ENCODE measurements at regions not wholly inside any gene's neighbourhood (a gene's known extent, or its start where the extent isn't known, plus 50 kb on each side); places are given as distances from the start of the nearest gene placed in this dataset.
A peak's percentile ranks its signal among the peaks of the same experiment; 100 is the strongest.

DNA sequence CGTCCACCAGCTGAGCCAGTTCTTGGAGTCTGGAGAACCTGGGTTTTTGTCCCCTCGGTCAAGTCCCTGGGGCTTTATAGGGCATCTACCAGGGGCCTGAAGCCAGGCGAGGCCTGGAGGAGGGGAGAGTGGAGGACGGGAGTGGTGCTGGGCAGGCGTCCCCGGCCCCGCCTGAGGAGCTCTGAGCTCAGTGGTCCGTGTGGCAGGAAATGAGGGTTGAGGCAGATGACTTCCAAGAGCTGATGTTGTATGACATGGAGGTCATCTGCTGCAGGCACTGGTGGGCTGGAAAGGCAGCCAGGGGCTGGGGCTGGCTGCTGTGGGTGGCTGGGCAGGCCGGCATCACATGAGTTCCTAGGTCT lies 118.5 kb upstream of the HS6ST1 start:
- DNase-seq: peak; percentile 40

DNA sequence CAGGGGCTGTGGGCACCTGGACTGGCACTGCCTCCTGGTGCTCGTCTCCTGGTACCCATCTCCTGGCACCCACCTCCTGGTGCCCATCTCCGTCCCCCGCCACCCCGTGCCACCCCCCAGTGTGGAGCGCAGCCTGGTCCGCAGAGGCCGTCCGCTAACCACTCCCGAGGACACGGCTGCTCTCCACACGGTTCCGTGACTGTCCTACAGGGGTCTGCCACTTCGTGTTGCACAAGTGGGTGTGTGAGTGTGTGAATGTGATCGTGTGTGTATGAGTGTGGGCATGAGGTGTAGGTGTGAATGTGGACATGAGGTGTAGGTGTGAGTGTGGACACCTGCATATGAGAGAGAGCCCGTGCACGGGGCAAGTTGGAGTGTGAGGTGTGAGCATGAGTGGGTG lies 119.4 kb upstream of the HS6ST1 start:
- no peak for DNase-seq

DNA sequence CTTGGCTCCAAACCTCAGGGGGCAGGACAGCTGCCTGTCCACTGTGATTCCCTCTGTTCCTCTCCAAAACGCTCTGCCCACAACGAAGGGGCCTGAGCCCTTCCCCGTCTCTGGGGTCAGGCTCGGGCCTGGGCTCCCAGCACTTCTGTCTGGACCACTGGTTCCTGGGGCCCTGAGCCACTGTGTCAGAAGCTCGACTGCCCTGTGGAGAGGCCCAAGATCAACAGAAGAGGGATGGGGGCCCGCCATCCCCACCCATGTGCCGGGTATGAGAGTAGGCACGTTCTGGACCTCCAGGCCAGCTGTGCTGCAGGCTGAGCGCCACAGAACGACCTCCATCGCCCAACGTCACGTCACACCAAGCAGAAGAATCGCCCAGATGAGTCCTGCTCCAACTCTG lies 119.9 kb upstream of the HS6ST1 start:
- DNase-seq: no peak

DNA sequence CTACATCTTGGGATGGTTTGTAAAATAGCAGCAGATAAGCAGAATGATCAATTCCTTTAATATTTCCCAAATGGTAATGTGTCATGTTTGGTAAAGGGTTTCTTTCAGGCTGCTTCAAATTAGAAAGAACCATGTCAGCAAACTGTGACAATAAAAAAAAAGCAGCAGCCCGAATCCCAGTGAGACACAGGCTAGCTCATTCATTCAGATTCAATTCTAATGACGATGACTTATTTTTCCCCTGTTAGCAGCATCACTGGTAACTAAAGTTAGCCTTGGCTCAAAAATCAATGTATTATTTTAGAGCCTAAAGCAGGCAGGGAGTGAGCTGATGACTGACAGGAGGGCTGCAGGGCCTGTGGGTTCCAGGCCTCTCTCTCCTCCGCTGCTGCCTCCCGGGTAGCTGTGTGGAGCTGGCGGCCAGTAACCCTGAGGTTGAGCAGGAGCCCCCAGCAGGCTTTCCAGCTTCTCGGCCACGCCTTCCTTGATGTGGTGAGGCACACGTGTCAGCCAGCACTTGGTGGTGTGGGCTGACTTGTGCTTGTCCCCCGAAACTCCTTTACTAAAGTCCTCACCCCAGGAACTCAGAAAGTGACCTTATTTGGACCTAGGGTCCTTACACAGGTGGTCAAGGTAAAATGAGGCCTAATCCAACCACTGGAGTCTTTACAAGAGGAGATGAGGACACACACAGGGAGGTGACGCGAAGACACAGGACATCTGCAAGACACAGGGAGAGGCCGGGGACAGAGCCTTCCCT lies 120.5 kb upstream of the HS6ST1 start:
- DNase-seq: no peak

DNA sequence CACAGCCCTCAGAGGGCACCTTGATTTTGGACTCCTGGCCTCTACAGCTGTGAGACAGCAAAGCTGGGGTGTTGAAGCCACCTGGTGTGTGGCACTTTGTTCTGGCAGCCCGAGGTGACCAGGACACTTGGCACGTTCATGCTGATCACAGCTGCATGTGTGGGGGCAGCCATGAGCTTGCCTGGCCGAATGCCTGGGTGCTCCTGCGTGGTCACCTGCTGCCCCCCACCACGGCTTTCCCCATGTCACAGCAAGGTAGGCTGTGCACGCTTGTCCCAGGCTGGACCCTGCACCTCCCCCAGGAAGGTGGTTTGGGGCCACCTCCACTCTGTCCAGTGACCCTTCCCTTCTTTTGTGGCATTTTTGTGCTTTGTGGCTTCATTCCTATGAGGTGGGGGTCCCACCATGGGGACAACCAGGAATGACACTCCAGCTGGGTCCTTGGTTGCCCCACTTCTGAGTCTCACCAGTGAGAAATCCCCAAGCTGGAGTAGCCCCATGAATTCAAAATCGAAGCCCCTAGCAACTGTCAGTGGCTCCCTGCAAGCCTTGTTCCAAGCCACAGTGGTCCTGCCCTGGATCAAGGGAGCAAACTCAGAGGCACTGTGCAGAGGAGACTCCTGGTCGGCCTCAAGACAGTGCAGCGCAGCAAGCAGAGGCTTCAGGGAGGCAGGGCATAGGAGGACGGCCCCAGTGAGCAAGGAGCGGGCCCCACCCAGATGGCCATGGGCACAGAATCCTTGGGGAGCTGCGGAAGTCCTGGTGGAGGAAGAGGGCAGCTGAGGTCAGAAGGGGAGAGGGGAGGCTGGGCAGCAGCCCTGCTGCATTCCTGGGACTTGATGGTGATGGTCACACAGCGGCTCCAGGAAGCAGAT lies 121.4 kb upstream of the HS6ST1 start:
- DNase-seq: no peak

DNA sequence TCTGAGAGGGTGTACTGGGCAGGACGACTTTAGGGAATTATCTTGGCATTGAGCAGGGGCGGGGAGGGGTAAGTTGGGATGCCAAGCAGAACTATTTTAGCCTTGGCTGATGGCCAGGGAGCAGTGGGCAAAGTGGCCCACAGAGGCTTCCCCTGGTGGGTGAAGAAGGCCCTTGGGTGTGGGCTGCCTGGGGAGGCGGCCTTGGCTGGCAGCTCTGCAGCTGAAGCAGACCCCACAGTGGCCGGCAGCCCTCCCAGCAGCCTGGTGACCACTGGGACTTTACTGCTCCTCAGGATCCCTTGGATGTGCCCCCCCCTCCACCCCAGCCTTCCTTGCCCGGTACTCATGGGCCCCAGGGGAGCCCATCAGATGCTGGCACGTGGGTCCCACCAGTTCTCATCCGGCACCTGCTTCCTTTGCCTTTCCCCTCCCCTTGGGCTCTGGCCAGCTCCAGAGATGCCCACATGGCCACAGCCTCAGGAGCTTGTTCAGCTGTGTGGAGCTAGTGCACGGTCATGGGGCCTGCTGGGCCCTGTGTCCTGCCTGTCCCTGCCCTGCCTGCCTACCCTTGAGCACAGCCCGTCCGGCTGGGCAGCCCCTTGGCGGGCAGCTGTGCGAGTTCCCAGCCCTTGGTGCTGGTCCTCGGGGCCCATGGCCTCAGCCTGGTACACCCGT lies 122.1 kb upstream of the HS6ST1 start:
- no peak for DNase-seq

DNA sequence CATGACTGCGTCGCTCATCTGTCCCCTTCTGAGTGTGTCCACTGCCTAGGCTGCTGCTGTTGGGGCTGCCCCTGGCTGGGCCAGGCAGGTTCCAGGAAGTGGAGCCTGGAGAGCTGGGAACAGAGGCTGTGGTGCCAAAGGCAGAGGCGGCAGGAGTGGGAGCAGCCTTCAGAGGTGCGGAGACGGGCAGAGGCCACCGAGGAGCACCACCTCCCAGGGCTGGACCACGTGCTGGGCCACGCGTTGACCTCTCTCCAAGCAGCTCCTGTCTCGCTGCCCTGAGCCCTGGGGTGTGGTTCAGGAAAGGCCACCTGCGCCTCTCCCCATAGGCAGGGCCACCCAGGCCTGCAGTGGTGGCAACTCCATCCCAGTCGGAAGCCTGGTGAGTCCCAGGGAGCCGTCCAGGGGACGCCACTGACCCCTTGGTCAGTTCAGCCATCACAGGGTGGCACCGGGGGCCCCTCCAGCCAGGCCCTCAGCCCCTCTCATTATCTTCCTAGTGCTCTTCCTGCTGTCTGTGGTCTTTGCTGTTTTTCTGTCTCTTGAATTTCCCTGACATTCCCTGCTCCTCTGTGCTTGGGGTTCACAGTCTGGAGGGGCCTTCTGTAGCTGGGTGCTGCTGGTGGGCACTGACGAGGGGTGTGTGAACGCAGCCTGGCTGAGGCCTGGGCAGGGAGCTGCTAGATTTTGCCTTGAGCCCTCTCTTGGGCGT lies 122.8 kb upstream of the HS6ST1 start:
- no peak for DNase-seq

DNA sequence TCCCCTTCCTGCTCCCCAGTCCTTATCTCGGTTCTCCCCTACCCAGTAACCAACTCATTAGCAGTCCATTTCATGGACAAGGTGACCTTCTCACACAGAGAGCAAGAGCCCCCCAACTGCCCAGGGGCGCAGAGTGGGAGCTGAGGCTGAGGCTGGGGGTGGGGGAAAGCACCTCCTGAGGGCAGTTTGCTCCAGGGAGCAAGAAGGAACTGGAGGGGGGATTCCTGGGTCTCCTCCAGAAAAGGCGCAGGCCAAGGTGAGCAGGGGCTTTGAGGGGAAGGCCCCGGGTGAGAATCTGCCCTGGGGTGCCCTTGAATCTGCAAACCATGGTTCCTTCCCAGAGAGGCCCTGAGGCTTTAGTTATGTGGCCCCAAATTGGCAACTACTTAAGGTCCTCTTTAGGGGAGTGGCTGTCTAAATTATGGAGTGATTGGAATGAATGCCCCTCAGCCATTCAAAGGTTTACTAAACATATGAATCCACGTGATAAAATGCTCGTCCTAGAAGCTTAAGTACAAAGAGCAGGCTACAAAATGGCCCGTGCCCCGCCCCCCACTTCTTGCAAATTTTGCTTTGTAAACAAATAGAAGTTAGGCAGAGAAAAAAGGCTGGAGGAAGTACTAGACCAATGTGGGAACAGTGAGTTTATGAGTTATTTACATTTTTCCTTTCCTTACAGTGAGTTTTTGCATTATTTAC lies 123.5 kb upstream of the HS6ST1 start:
- DNase-seq: peak; percentile 45

DNA sequence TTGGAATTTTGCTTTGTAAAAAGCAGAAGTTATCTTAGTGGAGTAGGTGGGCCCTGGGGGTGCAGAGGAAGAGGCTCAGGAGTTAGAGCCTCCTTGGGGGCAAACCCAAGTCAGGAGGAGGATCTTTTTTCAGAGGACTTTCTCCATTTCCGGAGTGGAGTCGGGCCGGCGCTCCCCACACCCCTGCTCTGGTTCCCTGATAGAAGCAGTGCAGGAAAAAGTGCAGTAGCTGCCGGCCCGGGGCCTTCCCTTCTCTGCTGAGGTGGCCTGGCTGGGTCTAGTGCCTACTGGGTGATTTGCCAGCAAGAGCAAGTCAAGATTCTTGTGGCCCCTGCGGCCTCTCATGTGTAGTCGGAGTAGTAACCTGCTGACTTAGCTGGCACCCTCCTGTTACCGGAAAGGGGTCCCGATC lies 124.2 kb upstream of the HS6ST1 start:
- no peak for DNase-seq

DNA sequence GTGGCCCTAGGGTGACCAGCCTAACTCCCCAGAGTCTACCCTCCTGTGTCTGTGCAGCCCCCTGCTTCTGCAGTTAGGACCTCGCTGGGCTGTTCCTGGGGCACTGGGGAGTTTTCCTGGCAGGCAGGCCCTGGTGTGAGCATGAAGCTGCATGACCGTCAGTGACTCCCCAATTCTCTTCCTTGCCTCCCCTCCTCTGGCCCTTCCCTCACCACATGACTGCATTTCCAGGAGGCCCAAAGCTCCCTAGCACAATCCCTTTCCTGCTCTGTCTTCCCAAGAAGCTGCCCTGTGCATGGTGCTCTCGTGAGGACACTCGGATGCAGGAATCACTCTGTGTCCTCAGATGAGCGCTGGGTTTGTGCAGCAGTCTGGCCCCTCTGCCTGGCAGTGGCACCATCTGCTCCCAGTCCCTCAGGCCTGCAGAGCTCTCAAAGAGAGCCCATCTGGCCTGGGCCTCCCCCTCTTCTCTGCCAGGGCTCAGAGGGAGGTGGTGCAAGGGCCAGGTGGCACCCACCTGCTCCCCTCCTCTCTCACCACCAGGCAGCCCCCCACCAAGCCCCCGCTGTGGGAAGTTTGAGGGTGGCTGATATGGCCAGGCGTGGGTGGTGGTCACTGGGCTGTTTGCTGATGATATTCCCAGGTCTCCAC lies 125.6 kb upstream of the HS6ST1 start:
- no peak for DNase-seq

DNA sequence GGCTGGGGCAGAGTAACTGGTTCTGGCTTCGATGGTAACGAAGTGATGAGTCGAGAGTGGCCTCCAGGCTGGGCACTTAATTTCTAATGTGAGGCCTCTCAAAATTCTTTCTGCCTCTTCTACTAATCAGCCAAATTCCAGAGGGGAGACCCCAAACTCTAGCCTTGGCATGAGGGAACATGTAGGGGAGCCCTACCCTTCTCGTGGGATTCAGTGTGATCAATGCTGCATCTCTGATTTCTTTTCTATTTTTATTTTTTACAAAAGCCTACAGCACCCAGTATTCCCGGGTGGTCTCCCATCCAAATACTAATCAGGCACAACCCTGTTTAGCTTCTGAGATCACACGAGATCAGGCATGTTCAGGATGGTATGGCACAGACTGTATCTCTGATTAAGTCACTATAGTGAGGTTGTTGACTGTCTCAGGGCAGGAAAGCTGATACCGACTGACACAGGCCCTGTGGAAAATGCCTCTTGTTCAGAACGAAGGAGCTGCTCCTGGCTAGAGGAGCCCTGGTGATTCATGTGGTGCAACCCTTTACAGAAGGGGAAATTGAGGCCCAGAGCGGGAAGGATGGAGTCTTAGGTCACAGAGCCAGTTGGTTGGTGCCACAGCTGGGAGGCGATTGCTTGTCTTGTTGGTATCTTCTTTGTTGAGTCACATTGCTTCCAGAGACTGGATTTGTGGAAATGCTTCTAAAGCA lies 126.3 kb upstream of the HS6ST1 start:
- DNase-seq: no peak

DNA sequence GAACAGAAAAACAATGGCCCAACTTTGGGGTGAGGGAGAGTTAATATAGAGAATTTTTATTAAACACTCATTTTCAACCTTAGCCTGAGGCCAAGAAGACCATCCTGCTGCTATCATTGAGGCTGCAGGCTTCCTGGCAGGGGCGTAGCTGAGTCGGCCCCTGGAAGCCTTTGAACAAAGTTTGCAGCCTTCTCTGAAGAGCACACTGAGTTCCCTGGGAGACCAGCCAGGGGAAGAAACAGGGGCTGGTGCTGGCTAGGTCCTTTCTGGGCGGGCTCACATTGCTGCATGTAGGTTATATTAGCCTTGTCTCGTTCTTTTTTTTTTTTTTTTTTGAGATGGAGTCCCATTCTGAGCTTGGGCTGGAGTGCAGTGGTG lies 126.8 kb upstream of the HS6ST1 start:
- DNase-seq: no peak

DNA sequence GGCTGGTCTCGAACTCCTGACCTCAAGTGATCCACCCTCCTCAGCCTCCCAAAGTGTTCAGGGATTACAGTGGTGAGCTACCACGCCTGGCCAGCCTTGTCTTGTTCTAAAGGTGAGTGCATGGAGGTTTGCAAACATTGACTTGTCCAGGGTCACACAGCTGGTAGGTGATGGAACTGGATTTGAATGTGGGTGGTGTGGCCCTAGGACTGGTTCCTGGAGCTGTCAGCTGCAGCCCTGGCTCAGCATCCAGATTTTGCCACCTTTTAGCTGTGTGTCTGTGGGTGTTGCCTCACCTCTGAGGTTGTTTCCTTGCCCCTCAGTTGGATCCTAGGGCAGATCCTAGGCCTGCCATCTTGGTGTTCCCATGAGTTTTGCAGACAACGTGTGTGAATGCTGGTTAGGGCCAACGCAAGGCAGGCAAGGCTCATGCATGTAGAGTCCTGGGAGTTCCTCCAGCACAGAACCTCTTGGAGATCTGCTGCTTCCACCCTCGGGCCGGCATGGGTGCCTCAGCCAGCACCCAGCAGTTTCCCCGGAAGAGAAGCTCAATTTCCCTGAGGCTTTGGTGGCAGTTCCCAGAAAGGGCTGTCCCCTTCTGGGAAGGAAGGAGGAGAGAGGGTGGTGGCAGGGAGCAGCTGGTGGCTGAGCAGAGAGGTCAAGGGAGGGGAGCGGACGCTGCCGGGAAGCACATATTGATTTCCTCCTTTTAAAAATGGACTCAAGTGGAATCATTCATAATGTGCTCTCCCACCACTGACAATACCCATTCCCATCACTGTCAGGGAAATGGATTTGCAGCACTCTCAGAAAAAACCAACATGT lies 127.6 kb upstream of the HS6ST1 start:
- no peak for DNase-seq

DNA sequence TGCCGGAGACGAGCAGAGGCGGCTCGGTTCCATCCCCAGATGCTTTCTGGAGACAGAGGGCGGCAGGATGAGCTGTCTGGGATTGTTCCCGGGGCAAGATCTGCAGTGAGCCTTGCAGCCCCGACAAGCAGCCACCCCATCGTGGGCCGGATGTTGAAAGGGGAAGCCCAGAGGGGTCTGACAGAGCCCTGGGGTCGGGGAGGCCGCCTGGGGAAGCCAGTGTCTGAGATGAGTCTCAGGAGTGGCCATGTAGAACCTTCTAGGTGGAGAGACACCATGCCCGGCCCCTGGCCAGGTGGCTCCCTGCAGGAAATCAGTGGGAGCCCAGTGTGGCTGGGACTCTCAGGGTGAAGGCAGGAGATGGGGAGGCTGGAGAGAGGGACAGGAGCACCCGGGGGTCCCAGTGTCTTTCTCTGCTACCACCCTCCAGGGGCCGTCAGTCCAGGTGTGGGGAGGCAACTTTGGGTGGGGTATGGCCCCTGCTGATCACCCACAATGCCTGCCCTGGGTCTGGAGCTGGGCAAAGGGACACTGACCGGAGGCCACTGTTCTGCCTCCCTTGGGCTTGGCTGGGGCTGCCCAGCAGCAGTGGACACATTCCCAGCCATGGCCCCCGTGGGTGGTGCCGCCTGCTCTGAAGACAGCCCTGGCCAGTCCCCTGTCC lies 128.3 kb upstream of the HS6ST1 start:
- no peak for DNase-seq

DNA sequence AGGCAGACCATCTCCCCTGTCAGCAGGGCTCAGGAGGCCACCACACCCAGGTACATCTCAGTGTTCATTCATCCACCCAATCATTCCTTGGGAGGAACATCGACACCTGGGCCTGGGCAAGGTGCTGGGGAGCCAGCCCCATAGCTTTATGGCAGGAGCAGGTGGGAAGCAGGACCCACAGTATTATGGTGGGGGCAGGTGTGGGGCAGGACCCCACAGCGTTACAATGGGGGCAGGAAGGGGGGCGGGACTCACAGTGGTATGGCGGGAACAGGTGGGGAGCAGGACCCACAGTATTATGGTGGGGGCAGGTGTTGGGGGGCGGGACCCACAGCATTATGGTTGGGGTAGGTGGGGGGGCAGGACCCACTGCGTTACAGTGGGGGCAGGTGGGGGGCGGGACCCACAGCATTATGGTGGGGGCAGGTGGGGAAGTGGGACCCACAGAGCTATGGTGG lies 128.9 kb upstream of the HS6ST1 start:
- no peak for DNase-seq

DNA sequence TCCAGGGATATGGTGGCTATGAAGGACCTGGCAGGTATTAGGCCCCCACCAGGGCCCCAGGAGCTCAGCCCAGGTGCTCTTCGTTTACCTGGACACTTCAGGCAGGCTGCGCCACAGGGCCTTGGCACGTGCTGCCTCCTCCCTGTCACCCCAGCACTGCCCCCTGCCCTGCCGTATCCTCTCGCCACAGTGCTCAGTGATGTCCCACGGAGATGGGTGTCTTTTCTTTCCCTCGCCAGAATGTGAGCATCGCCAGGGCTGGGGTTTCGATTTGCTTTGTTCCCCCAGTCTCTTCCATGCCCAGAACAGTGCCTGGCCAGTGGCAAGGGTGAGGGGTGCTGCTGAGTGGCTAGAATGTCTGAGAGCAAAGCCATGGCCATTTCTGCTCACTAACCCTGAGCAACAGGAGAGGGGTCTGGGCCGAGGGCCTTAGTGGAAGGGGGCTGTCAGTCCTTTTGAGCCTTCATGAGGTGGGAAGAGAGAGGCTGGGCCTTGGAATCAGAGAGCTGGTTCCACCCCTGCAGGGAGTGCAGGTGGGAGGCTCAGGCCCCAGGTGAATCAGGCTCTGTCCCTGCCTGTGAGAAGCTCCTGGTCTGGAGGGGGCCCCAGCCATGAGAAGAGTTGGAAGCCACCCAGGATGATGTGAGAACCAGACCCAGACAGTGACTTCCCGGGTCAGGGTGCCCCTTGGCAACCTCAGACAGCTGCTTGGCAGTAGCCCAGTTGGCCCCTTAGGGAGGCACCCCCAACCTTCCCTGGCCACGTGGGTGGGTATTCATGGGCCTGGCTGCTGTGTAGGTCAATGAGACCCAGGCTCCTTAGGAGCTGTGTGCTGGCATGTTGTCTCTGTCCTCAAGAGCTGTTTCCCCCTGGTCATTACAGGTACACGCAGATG lies 129.9 kb upstream of the HS6ST1 start:
- no peak for DNase-seq

DNA sequence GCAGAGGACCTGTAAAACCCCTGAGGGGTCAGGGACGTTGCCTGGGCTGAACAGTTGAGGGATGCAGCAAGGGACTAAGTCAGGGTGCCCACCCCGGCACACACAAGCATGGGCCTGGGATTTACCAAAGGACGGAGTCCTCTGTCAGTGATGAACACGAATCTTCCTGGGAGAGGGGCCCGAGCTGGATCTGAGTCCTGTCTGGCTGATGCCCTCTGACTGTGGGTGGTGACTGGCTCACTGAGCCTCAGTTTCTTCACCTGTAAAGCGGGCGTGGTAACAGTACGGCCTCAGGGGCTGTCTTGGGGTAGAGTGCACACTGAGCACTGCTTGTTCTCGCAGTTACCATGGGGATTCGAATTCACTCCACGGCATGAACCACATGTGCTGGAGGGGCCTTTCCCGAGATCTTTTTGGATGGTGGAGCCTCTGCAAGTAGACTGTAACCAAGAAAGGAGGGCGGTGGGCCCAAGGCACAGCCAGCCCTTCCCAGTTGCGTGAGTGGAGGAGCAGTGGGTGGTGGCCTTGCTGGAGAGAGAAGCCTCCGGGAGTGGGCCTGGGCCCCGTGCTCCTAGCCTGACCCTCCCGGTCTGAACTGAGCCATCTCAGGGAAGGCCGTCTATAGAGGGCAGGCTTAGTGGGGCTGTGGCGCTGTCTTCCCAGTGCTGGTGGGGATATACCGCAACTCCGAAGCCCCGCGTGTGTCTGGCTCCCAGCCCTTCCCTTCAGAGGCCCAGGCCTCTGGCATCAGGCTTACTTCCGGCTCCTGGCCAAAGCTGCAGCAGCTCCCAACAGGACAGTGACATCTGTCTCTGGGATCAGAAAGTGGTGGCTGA lies 130.8 kb upstream of the HS6ST1 start:
- DNase-seq: no peak

Data from left kidney (tissue), 1 donor.